K562 (cell line): ENCODE measurements at regions not wholly inside any gene's neighbourhood (a gene's known extent, or its start where the extent isn't known, plus 50 kb on each side); places are given as distances from the start of the nearest gene placed in this dataset.

ENCODE experiments used
- ATAC-seq: fragments of 200-7000 bp; cut with Tn5 transposase; 3 replicates; pipeline ENCODE4 v1.9.1; 2020; ENCODE audit warnings: moderate library complexity
- BruUV-seq: library from RNA; stranded (reverse); fragments of 400-500 nt; replicated peaks from 2 replicates; lab custom pipeline; 2021; lab: Mats Ljungman, UMichigan
- CTCF ChIA-PET: fragments of 300-600 bp; formaldehyde crosslinking; extraction: SDS; loops from one replicate; lab custom pipeline; 2021; ENCODE audit warnings: low intra/inter-chr PET ratio; lab: Yijun Ruan, JAX
- POLR2A ChIA-PET: fragments of 300-600, 350-650 bp; sonication (Branson Sonifier 250); formaldehyde crosslinking; extraction: SDS; loops from one replicate; lab custom pipeline; 2021; ENCODE audit warnings: antibody characterized with exemption, inconsistent platforms; lab: Yijun Ruan, JAX
- DNase-seq, 4 experiments: peaks; one replicate each; pipeline versions ENCODE4 v3.0.0 to v3.0.0-alpha.2; 2011 to 2018; ENCODE audit warnings: low spot score in 3 of 4, mixed read lengths in 3 of 4; ENCODE audit errors: extremely low read depth in 1 of 4
- FAIRE-seq: peaks from 2 replicates; lab custom pipeline; 2011; peaks lifted over from hg19 to GRCh38; lab: Jason Lieb, UNC
- H2AFZ ChIP-seq: 2 replicates; pipeline ENCODE4 v1.6.0; 2011; ENCODE audit warnings: low read depth, low read length, control low read depth, inconsistent platforms
- H3K27ac ChIP-seq: fragments of 200-600 bp; 3 replicates; pipeline ENCODE4 v1.8.0; 2011; ENCODE audit warnings: low read depth, mild to moderate bottlenecking, control low read depth, inconsistent platforms, low read length, moderate library complexity, mixed read lengths; ENCODE audit errors: extremely low read depth
- H3K27me3 ChIP-seq, 2 experiments: fragments of 300-600 bp in 1 of 2; 2 replicates in 1 of 2; 3 replicates in 1 of 2; pipeline versions ENCODE4 v1.6.0 to v1.8.0; 2011; ENCODE audit warnings: inconsistent platforms in 2 of 2, low read length in 2 of 2, mild to moderate bottlenecking in 1 of 2, mixed read lengths in 1 of 2, moderate library complexity in 1 of 2; ENCODE audit not compliant: control insufficient read depth in 2 of 2, insufficient read depth in 2 of 2
- H3K36me3 ChIP-seq: fragments of 300-600 bp; 3 replicates; pipeline ENCODE4 v1.8.0; 2011; ENCODE audit warnings: mild to moderate bottlenecking, low read length, inconsistent platforms; ENCODE audit not compliant: control insufficient read depth, insufficient read depth
- H3K4me1 ChIP-seq, 2 experiments: fragments of 200-600 bp in 1 of 2; replicated peaks in 1 of 2; 2 replicates in 1 of 2; 3 replicates in 1 of 2; pipeline versions ENCODE4 v1.5.1 to v1.8.0; 2011; ENCODE audit warnings: inconsistent platforms in 2 of 2, low read length in 2 of 2, mild to moderate bottlenecking in 1 of 2, mixed read lengths in 1 of 2, moderate library complexity in 1 of 2; ENCODE audit not compliant: control insufficient read depth in 2 of 2, insufficient read depth in 2 of 2
- H3K4me2 ChIP-seq: 2 replicates; pipeline ENCODE4 v1.6.1; 2011; ENCODE audit warnings: low read length, control low read depth, inconsistent platforms, mixed read lengths; ENCODE audit not compliant: insufficient read depth
- H3K4me3 ChIP-seq: fragments of 200-600 bp; sonication (generic), shearing (Covaris generic); 2 replicates; pipeline ENCODE4 v1.5.1; 2016; ENCODE audit warnings: control low read depth, inconsistent platforms
- H3K79me2 ChIP-seq: fragments of 200-600 bp; 3 replicates; pipeline ENCODE4 v1.8.0; 2011; ENCODE audit warnings: low read length, inconsistent platforms; ENCODE audit not compliant: control insufficient read depth, insufficient read depth
- H3K9ac ChIP-seq, 2 experiments: 2 replicates each; pipeline versions ENCODE4 v1.6.0 to v1.6.1; 2011; ENCODE audit warnings: low read depth in 2 of 2, low read length in 2 of 2, control low read depth in 1 of 2, inconsistent platforms in 1 of 2, mild to moderate bottlenecking in 1 of 2, mixed read lengths in 1 of 2; ENCODE audit not compliant: insufficient read depth in 1 of 2
- H3K9me1 ChIP-seq: one replicate; pipeline ENCODE4 v1.6.0; 2011; ENCODE audit warnings: inconsistent platforms, mild to moderate bottlenecking, low read length, moderate library complexity; ENCODE audit not compliant: control insufficient read depth, insufficient read depth
- H3K9me3 ChIP-seq: replicated peaks from 2 replicates; pipeline ENCODE4 v1.5.1; 2011; ENCODE audit warnings: low read depth, low read length, inconsistent platforms; ENCODE audit not compliant: control insufficient read depth, insufficient read depth
- H4K20me1 ChIP-seq: replicated peaks from 2 replicates; pipeline ENCODE4 v1.6.1; 2011; ENCODE audit warnings: low read length, inconsistent platforms, mixed read lengths; ENCODE audit not compliant: control insufficient read depth, insufficient read depth
- BMI1 ChIP-seq: fragments of 150-350 bp; IDR thresholded peaks from 2 replicates; pipeline ENCODE4 v1.6.1; 2014; ENCODE audit warnings: low read length
- E2F3 ChIP-seq: fragments of 250-450 bp; sonication (Bioruptor Pico); IDR thresholded peaks from 2 replicates; pipeline ENCODE4 v1.4.0; 2020; ENCODE audit warnings: mild to moderate bottlenecking
- HDAC1 ChIP-seq, 2 experiments: fragments of 450-650 bp; IDR thresholded peaks; 2 replicates each; pipeline ENCODE4 v1.6.1; 2016 to 2017; ENCODE audit warnings: inconsistent platforms in 1 of 2, mild to moderate bottlenecking in 1 of 2, moderate library complexity in 1 of 2
- MXI1 ChIP-seq: IDR thresholded peaks from 2 replicates; pipeline ENCODE4 v1.6.1; 2011; ENCODE audit warnings: low read depth, mild to moderate bottlenecking, improper control_type of control experiment, low read length
- PML ChIP-seq: IDR thresholded peaks from 2 replicates; pipeline ENCODE4 v1.6.1; 2012; ENCODE audit warnings: low read length, inconsistent platforms
- RAD21 ChIP-seq, 2 experiments: fragments of 250-450 bp in 1 of 2; fragments of 450-650 bp in 1 of 2; sonication (Bioruptor Pico) in 1 of 2; formaldehyde crosslinking in 1 of 2; IDR thresholded peaks in 1 of 2; conservative IDR thresholded peaks in 1 of 2; 2 replicates each; pipeline versions ENCODE4 v1.4.0 to v1.8.0; 2020 to 2022; ENCODE audit warnings: mild to moderate bottlenecking in 2 of 2, moderate library complexity in 1 of 2
- STAG1 ChIP-seq: sonication (generic); formaldehyde crosslinking; IDR thresholded peaks from 2 replicates; pipeline ENCODE4 v1.5.0; 2020; ENCODE audit warnings: missing genetic modification reagents, borderline replicate concordance
- WGBS: fragments of 100-300 bp; shearing (Covaris generic); methylation state at CpG from one replicate; pipeline ENCODE4 v1.1.6; 2016; ENCODE audit warnings: low coverage, mixed read lengths; ENCODE audit not compliant: insufficient coverage; ENCODE audit errors: missing lambda C conversion rate; 5-methylcytosine and 5-hydroxymethylcytosine counted together
- in situ Hi-C: fragments of 300-500 bp; cut with MboI; formaldehyde crosslinking; loops from 4 replicates; pipeline ENCODE4 v1.15.0; 2018; ENCODE audit warnings: inconsistent platforms, mixed read lengths
- intact Hi-C: fragments of 100-400 bp; cut with micrococcal nuclease; formaldehyde crosslinking; loops from 2 replicates; pipeline ENCODE4 v1.14.2; 2022
- TF ChIP-seq, protein P1 (sequence below): IDR thresholded peaks from 3 replicates; pipeline ENCODE4 v1.6.1; 2011; ENCODE audit warnings: borderline replicate concordance, mild to moderate bottlenecking, moderate library complexity; ENCODE audit not compliant: insufficient read length; ENCODE audit errors: extremely low read depth
- TF ChIP-seq, protein P2 (sequence below), 2 experiments: fragments of 200-800 bp in 1 of 2; sonication (Bioruptor generic) in 1 of 2; sonication (generic) in 1 of 2; formaldehyde crosslinking in 1 of 2; IDR thresholded peaks in 1 of 2; conservative IDR thresholded peaks in 1 of 2; 2 replicates each; pipeline versions ENCODE4 v1.5.0 to v1.6.1; 2016 to 2020; ENCODE audit warnings: missing compliant biosample characterization in 1 of 2, missing genetic modification characterization in 1 of 2, missing genetic modification reagents in 1 of 2
- TF ChIP-seq, protein P3 (sequence below): fragments of 450-650 bp; formaldehyde crosslinking; IDR thresholded peaks from 2 replicates; pipeline ENCODE4 v1.4.0; 2020; ENCODE audit warnings: mild to moderate bottlenecking, moderate library complexity

DNA sequence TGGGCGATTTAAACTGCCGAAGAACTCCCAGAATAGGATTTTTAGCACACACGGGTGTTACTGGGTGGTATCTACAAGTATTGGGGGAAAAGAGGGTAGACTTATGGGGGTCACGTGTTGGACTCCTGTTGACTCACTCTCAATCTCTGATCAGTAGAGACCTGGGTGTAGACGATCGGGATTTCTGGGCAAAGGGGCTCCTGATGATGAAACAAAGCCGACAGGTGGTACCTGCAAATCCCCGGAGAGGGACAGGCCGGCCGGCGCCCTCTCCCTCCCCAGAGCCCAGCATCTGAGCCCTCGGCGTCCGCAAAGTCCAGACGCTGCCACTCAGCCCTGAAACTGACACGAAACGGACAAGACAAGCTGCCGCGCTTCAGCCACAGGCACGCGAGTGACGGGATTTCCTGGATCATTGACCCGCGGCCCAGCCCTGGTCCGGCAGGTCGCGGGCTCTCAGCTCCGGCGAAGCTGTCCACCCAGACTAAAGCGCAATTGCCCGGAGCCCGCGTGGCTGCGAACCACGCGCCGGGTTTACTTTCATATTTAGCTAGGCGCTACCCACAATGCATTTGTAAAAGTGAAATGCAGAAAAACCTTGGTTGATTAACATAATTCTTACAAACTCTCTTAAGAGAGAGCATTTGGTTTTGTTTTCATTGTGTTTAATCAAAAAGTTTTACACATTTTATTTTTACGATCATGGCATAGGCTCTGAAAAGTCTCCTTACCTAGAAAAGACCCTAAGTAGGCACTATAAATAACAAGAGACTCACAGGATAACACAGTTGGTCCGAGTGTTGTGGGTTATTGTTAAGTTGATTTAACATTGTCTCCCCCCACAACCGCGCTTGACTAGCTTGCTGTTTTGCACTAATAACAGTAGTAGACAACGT lies 56.9 kb upstream of the EZH2 start:
- BruUV-seq: TSS peak; percentile 73
- DNase-seq (peak; percentile 83 to 95 (median 86)), ATAC-seq (peak; percentile 82), FAIRE-seq (peak; percentile 87)
- ChIA-PET CTCF (interaction anchor here (0.6 kb wide), 1 partner anchor 120 kb away, joined by 3 read pairs; no protein-coding TSS in a partner anchor), POLR2A (interaction anchor here (0.6 to 2.0 kb wide), 25 partner anchors 9 to 473 kb away, joined by 3 to 16 read pairs (median 4); partner anchors contain the start of gene EZH2)
- H3K9ac ChIP-seq: peak overlapping the region; percentile 91 to 98
- H3K9me1 ChIP-seq: no peaks in the 10 kb centered on the region
- H3K4me1 ChIP-seq: peaks cover 4 to 6% of the 10 kb centered on the region in 2 experiments; a peak in 2 of 5 replicates
- H3K36me3 ChIP-seq: no peaks in the 10 kb centered on the region
- peak overlapping the region; percentile 91 for H3K27ac ChIP-seq
- peaks cover 20% of the 10 kb centered on the region for H3K79me2 ChIP-seq
- in situ Hi-C loops: no loop called here
- H3K4me2 ChIP-seq: peak overlapping the region; percentile 89
- WGBS: under 1% methylated on average over 43 of the region's 43 CpGs
- no peaks in the 10 kb centered on the region for H3K27me3 ChIP-seq
- H4K20me1 ChIP-seq: no peaks in the 10 kb centered on the region
- peak overlapping the region; percentile 71 for H3K4me3 ChIP-seq
- no peaks in the 10 kb centered on the region for H3K9me3 ChIP-seq
- H2AFZ ChIP-seq: peak overlapping the region; percentile 93
- intact Hi-C loops: loop anchor here (1.0 to 5.0 kb wide), 5 partner anchors 22 to 240 kb away; partner anchors contain the start of gene EZH2
- TF ChIP-seq PML (no peak; the same call in none of the 2 replicates), E2F3 (CRISPR knock-in tag) (no peak), MXI1 (peak; percentile 84), RAD21 (CRISPR knock-in tag; conservative IDR thresholded peaks at IDR 0.05 in 1 of 2, IDR thresholded peaks at IDR 0.05 in 1 of 2) (no peak), BMI1 (no peak), HDAC1 (IDR thresholded peaks at IDR 0.05) (peak in 1 of 2 experiments; percentile 97; a peak in 3 of 4 replicates), STAG1 (CRISPR knock-in tag) (no peak)
- TF ChIP-seq, protein P1, sequence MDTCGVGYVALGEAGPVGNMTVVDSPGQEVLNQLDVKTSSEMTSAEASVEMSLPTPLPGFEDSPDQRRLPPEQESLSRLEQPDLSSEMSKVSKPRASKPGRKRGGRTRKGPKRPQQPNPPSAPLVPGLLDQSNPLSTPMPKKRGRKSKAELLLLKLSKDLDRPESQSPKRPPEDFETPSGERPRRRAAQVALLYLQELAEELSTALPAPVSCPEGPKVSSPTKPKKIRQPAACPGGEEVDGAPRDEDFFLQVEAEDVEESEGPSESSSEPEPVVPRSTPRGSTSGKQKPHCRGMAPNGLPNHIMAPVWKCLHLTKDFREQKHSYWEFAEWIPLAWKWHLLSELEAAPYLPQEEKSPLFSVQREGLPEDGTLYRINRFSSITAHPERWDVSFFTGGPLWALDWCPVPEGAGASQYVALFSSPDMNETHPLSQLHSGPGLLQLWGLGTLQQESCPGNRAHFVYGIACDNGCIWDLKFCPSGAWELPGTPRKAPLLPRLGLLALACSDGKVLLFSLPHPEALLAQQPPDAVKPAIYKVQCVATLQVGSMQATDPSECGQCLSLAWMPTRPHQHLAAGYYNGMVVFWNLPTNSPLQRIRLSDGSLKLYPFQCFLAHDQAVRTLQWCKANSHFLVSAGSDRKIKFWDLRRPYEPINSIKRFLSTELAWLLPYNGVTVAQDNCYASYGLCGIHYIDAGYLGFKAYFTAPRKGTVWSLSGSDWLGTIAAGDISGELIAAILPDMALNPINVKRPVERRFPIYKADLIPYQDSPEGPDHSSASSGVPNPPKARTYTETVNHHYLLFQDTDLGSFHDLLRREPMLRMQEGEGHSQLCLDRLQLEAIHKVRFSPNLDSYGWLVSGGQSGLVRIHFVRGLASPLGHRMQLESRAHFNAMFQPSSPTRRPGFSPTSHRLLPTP: no peak
- TF ChIP-seq, protein P2, sequence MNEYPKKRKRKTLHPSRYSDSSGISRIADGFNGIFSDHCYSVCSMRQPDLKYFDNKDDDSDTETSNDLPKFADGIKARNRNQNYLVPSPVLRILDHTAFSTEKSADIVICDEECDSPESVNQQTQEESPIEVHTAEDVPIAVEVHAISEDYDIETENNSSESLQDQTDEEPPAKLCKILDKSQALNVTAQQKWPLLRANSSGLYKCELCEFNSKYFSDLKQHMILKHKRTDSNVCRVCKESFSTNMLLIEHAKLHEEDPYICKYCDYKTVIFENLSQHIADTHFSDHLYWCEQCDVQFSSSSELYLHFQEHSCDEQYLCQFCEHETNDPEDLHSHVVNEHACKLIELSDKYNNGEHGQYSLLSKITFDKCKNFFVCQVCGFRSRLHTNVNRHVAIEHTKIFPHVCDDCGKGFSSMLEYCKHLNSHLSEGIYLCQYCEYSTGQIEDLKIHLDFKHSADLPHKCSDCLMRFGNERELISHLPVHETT (CRISPR knock-in tag; conservative IDR thresholded peaks at IDR 0.05 in 1 of 2, IDR thresholded peaks at IDR 0.05 in 1 of 2): 0 out of 4 replicates have a peak, but pooled peaks of 1 of the 2 experiments have one; percentile 4
- TF ChIP-seq, protein P3, sequence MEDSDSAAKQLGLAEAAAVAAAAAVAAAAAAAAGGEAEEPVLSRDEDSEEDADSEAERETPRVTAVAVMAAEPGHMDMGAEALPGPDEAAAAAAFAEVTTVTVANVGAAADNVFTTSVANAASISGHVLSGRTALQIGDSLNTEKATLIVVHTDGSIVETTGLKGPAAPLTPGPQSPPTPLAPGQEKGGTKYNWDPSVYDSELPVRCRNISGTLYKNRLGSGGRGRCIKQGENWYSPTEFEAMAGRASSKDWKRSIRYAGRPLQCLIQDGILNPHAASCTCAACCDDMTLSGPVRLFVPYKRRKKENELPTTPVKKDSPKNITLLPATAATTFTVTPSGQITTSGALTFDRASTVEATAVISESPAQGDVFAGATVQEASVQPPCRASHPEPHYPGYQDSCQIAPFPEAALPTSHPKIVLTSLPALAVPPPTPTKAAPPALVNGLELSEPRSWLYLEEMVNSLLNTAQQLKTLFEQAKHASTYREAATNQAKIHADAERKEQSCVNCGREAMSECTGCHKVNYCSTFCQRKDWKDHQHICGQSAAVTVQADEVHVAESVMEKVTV (CRISPR knock-in tag): no peak; the same call in 1 of the 2 replicates
